Tibial nerve (tissue), 4 donors: ENCODE measurements at regions not wholly inside any gene's neighbourhood (a gene's known extent, or its start where the extent isn't known, plus 50 kb on each side); places are given as distances from the start of the nearest gene placed in this dataset.
"Not testable (repeated sequence)": the region's sequence is repeated elsewhere in the genome, so short reads cannot be mapped to it uniquely, and the experiment has no call there.

Experiments used
- DNase-seq, 2 donors: peaks; one replicate each; pipeline ENCODE4 v3.0.0-alpha.2; 2019; ENCODE audit warnings: low spot score in 2 of 2
- H3K27ac ChIP-seq, 4 donors: fragments of 200-600 bp; sonication (generic) in 3 of 4; one replicate each; pipeline ENCODE4 v1.5.1; 2017 to 2019; ENCODE audit warnings: mild to moderate bottlenecking in 1 of 4
- H3K27me3 ChIP-seq, 2 donors: fragments of 200-600 bp; sonication (generic) in 1 of 2; one replicate each; pipeline versions ENCODE4 v1.5.1 to v1.6.0; 2017 to 2019
- H3K36me3 ChIP-seq, 3 donors: fragments of 200-600 bp; sonication (generic); one replicate each; pipeline ENCODE4 v1.5.1; 2018 to 2019
- H3K4me1 ChIP-seq, 4 donors: fragments of 200-600 bp; sonication (generic) in 3 of 4; one replicate each; pipeline ENCODE4 v1.5.1; 2017 to 2019
- H3K4me3 ChIP-seq, 4 donors: fragments of 200-600 bp; sonication (generic) in 3 of 4; one replicate each; pipeline ENCODE4 v1.5.1; 2017 to 2019; ENCODE audit warnings: mild to moderate bottlenecking in 1 of 4, moderate library complexity in 1 of 4
- H3K9me3 ChIP-seq, 4 donors: fragments of 200-600 bp; sonication (generic) in 3 of 4; one replicate each; pipeline ENCODE4 v1.5.1; 2017 to 2019
- EP300 ChIP-seq, 2 donors: sonication (generic); formaldehyde crosslinking; IDR thresholded peaks; one replicate each; pipeline ENCODE4 v1.6.1; 2017; ENCODE audit warnings: antibody characterized with exemption in 2 of 2, mild to moderate bottlenecking in 1 of 2
- POLR2A ChIP-seq, 2 donors: fragments of 450-650 bp; IDR thresholded peaks; one replicate each; pipeline ENCODE4 v1.6.1; 2017; ENCODE audit warnings: antibody characterized with exemption in 2 of 2, mild to moderate bottlenecking in 2 of 2, moderate library complexity in 2 of 2
- WGBS, 2 donors: methylation state at CpG; one replicate each; pipeline ENCODE4 v1.1.5; 2018; 5-methylcytosine and 5-hydroxymethylcytosine counted together
- TF ChIP-seq, protein P1 (sequence below), 5 experiments: fragments of 200-600 bp in 3 of 5; fragments of 450-650 bp in 2 of 5; sonication (generic) in 3 of 5; IDR thresholded peaks; one replicate each; pipeline ENCODE4 v1.5.1; 2016 to 2019; ENCODE audit warnings: antibody characterized with exemption in 5 of 5, mild to moderate bottlenecking in 3 of 5, moderate library complexity in 2 of 5

GRCh38 chr18:22828171-22828570, 105.0 kb upstream of the RBBP8 start:
- H3K4me3 ChIP-seq, result no peak overlapping the region
- H3K27me3 ChIP-seq, result no peaks in the 10 kb centered on the region
- DNase-seq, result no peak
- H3K27ac ChIP-seq, result no peak overlapping the region
- TF ChIP-seq EP300 (IDR thresholded peaks at IDR 0.05), result no peak
- no peak for TF ChIP-seq POLR2A (IDR thresholded peaks at IDR 0.05)
- TF ChIP-seq, protein P1, sequence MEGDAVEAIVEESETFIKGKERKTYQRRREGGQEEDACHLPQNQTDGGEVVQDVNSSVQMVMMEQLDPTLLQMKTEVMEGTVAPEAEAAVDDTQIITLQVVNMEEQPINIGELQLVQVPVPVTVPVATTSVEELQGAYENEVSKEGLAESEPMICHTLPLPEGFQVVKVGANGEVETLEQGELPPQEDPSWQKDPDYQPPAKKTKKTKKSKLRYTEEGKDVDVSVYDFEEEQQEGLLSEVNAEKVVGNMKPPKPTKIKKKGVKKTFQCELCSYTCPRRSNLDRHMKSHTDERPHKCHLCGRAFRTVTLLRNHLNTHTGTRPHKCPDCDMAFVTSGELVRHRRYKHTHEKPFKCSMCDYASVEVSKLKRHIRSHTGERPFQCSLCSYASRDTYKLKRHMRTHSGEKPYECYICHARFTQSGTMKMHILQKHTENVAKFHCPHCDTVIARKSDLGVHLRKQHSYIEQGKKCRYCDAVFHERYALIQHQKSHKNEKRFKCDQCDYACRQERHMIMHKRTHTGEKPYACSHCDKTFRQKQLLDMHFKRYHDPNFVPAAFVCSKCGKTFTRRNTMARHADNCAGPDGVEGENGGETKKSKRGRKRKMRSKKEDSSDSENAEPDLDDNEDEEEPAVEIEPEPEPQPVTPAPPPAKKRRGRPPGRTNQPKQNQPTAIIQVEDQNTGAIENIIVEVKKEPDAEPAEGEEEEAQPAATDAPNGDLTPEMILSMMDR (IDR thresholded peaks at IDR 0.05), result no peak
- no peaks in the 10 kb centered on the region for H3K36me3 ChIP-seq
- WGBS, 2 donors, result 82 to 89% methylated on average over 1 of the region's 1 CpG
- H3K4me1 ChIP-seq, result no peaks in the 10 kb centered on the region
- H3K9me3 ChIP-seq, result no peaks in the 10 kb centered on the region

DNA sequence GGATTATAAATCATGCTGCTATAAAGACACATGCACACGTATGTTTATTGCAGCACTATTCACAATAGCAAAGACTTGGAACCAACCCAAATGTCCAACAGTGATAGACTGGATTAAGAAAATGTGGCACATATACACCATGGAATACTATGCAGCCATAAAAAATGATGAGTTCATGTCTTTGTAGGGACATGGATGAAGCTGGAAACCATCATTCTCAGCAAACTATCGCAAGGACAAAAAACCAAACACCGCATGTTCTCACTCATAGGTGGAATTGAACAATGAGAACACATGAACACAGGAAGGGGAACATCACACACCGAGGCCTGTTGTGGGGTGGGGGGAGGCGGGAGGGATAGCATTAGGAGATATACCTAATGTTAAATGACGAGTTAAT, 104.5 kb upstream of the RBBP8 start:
- not testable (repeated sequence) for H3K9me3 ChIP-seq, H3K36me3 ChIP-seq, H3K27ac ChIP-seq, H3K4me3 ChIP-seq, H3K4me1 ChIP-seq, H3K27me3 ChIP-seq, DNase-seq
- WGBS, 2 donors, result 92 to 94% methylated on average over 6 of the region's 6 CpGs

DNA sequence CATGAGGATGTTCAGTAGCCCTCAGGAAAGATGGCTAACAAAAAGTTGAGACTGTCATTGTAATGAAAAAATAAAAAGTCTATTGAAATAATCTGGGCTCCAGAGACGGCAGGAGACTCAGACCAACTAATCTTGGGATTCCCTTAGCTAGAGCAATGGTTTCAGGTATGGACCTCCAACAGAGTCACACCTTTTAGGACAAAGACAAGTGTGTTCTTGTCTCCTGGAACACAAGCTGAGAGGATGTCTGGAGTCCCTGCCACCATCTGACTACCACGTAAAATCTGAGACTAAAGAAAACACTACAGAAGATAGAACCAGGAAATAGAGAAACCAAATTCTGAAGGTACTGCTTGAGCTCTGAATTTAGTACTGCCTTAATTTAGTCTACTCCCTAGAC, 103.3 kb upstream of the RBBP8 start:
- Histone ChIP-seq H3K4me3 (no peak overlapping the region), H3K27ac (no peak overlapping the region), H3K9me3 (no peaks in the 10 kb centered on the region), H3K36me3 (no peaks in the 10 kb centered on the region), H3K4me1 (no peaks in the 10 kb centered on the region), H3K27me3 (no peaks in the 10 kb centered on the region)
- 71 to 74% methylated on average over 2 of the region's 2 CpGs for WGBS, 2 donors
- TF ChIP-seq POLR2A (IDR thresholded peaks at IDR 0.05) (no peak), EP300 (IDR thresholded peaks at IDR 0.05) (no peak)
- TF ChIP-seq, protein P1 (IDR thresholded peaks at IDR 0.05), result no peak
- no peak for DNase-seq

- no peaks in the 10 kb centered on the region for H3K9me3 ChIP-seq
- no peaks in the 10 kb centered on the region for H3K4me1 ChIP-seq
- no peaks in the 10 kb centered on the region for H3K27me3 ChIP-seq
- TF ChIP-seq POLR2A (IDR thresholded peaks at IDR 0.05) (no peak), EP300 (IDR thresholded peaks at IDR 0.05) (no peak)
- TF ChIP-seq, protein P1 (IDR thresholded peaks at IDR 0.05), result no peak
- 98 to 100% methylated on average over 1 of the region's 1 CpG for WGBS, 2 donors
- no peak for DNase-seq
- H3K4me3 ChIP-seq, result no peak overlapping the region
- H3K27ac ChIP-seq, result no peak overlapping the region
- no peaks in the 10 kb centered on the region for H3K36me3 ChIP-seq
These were observed 102.6 kb upstream of the RBBP8 start for GRCh38 chr18:22830511-22830910.

DNA sequence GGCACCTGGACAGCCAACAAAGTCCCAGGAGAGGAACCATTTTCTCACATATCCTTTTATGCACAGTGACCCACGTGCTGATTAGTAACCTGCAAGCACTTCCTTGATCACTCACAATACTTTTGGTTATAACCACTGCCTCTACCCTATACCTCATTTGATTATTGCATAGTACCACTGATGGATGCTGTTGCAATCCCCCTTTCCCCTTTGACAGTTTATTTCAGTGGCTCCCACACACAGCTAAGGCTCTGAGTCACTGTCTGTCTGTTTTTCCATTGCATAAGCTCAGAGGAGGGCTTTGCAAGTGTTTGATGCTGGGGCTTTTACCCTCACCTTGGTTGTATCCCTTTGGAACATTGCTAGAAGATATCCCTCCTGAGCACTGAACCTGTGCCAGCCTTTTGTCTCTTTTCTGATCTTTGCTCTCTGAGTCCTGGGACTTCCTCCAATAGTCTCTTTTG, 101.7 kb upstream of the RBBP8 start:
- TF ChIP-seq, protein P1 (IDR thresholded peaks at IDR 0.05), result no peak
- no peak for TF ChIP-seq POLR2A (IDR thresholded peaks at IDR 0.05)
- no peak for TF ChIP-seq EP300 (IDR thresholded peaks at IDR 0.05)
- Histone ChIP-seq H3K4me3 (no peak overlapping the region), H3K36me3 (no peaks in the 10 kb centered on the region), H3K27ac (no peak overlapping the region), H3K27me3 (no peaks in the 10 kb centered on the region), H3K9me3 (no peaks in the 10 kb centered on the region), H3K4me1 (no peaks in the 10 kb centered on the region)
- WGBS, 2 donors, result 58 to 61% methylated on average over 1 of the region's 1 CpG
- DNase-seq, result no peak

DNA sequence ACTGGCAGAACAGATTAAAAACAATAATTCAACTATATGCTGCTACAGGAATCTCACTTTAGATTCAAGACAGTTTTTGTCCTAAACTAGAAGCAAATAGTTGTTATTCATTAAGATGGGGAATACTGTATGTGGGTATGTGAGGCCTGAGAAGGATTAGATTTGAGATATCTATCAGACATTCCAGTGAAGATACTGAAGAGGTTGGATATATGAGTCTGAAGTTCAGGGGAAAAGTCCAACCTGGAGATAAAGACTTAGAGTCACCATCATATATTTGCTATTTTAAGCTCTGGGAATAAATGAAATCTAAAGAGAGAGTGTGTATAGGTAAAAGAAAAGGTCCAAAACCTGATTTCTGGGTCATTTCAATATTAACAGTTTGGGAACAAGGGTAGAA, 96.2 kb upstream of the RBBP8 start:
- Histone ChIP-seq H3K27me3 (no peaks in the 10 kb centered on the region), H3K4me3 (no peak overlapping the region), H3K27ac (no peak overlapping the region), H3K36me3 (no peaks in the 10 kb centered on the region), H3K4me1 (no peaks in the 10 kb centered on the region), H3K9me3 (no peaks in the 10 kb centered on the region)
- TF ChIP-seq POLR2A (IDR thresholded peaks at IDR 0.05) (no peak), EP300 (IDR thresholded peaks at IDR 0.05) (no peak)
- TF ChIP-seq, protein P1 (IDR thresholded peaks at IDR 0.05), result no peak
- no peak for DNase-seq
